SK-N-SH (cell line): ENCODE measurements at regions not wholly inside any gene's neighbourhood (a gene's known extent, or its start where the extent isn't known, plus 50 kb on each side); places are given as distances from the start of the nearest gene placed in this dataset.

Experiments used
- CTCF ChIA-PET: fragments of 300-600, 350-600 bp; formaldehyde crosslinking; extraction: SDS; loops from one replicate; lab custom pipeline; 2021; lab: Yijun Ruan, JAX
- POLR2A ChIA-PET: fragments of 350-600 bp; sonication (Branson Sonifier 250); formaldehyde crosslinking; extraction: SDS; loops from one replicate; lab custom pipeline; 2020; ENCODE audit warnings: antibody characterized with exemption, inconsistent platforms; lab: Yijun Ruan, JAX
- DNase-seq: peaks from one replicate; pipeline ENCODE4 v3.0.0; 2012
- H2AFZ ChIP-seq: fragments of 200-600 bp; sonication (generic); 2 replicates; pipeline ENCODE4 v1.8.1; 2016; ENCODE audit warnings: antibody characterized with exemption, mild to moderate bottlenecking, low read depth
- H3F3A ChIP-seq: fragments of 200-600 bp; sonication (generic); replicated peaks from 2 replicates; pipeline ENCODE3; 2016; ENCODE audit warnings: antibody characterized with exemption, mild to moderate bottlenecking; ENCODE audit not compliant: insufficient read depth
- H3K27ac ChIP-seq, 2 experiments: fragments of 200-500 bp in 1 of 2; fragments of 200-600 bp in 1 of 2; sonication (Bioruptor generic) in 1 of 2; sonication (generic), shearing (Covaris generic) in 1 of 2; 2 replicates each; pipeline versions ENCODE4 v1.5.1 to v1.6.1; 2014 to 2016; ENCODE audit warnings: low read depth in 2 of 2, inconsistent platforms in 1 of 2, low read length in 1 of 2, mild to moderate bottlenecking in 1 of 2, mixed read lengths in 1 of 2
- H3K27me3 ChIP-seq: fragments of 200-600 bp; sonication (generic), shearing (Covaris generic); 2 replicates; pipeline ENCODE4 v1.6.1; 2016; ENCODE audit warnings: mixed run types; ENCODE audit not compliant: insufficient read depth
- H3K36me3 ChIP-seq, 2 experiments: fragments of 200-500 bp in 1 of 2; fragments of 200-600 bp in 1 of 2; sonication (Bioruptor generic) in 1 of 2; sonication (generic) in 1 of 2; replicated peaks in 1 of 2; 2 replicates each; pipeline versions ENCODE3 to v1.5.1; 2014 to 2016; ENCODE audit warnings: low read length in 1 of 2, mild to moderate bottlenecking in 1 of 2; ENCODE audit not compliant: insufficient read depth in 2 of 2, control insufficient read depth in 1 of 2
- H3K4me1 ChIP-seq, 2 experiments: fragments of 200-500 bp in 1 of 2; fragments of 200-600 bp in 1 of 2; sonication (Bioruptor generic) in 1 of 2; sonication (generic), shearing (Covaris generic) in 1 of 2; 2 replicates each; pipeline versions ENCODE4 v1.5.1 to v1.6.1; 2014 to 2016; ENCODE audit warnings: low read depth in 1 of 2, low read length in 1 of 2, mixed run types in 1 of 2; ENCODE audit not compliant: insufficient read depth in 2 of 2, control insufficient read depth in 1 of 2
- H3K4me2 ChIP-seq: fragments of 200-600 bp; sonication (generic), shearing (Covaris generic); 2 replicates; pipeline ENCODE4 v1.6.1; 2017; ENCODE audit warnings: mixed run types
- H3K4me3 ChIP-seq, 2 experiments: fragments of 200-500 bp in 1 of 2; fragments of 200-600 bp in 1 of 2; sonication (Bioruptor generic) in 1 of 2; sonication (generic), shearing (Covaris generic) in 1 of 2; 2 replicates each; pipeline versions ENCODE4 v1.5.1 to v1.8.1; 2014 to 2016; ENCODE audit warnings: low read depth in 2 of 2, inconsistent platforms in 1 of 2, low read length in 1 of 2, mild to moderate bottlenecking in 1 of 2, mixed read lengths in 1 of 2, moderate library complexity in 1 of 2
- H3K79me2 ChIP-seq: fragments of 200-600 bp; sonication (generic); 2 replicates; pipeline ENCODE4 v1.8.1; 2017; ENCODE audit warnings: mild to moderate bottlenecking; ENCODE audit not compliant: insufficient read depth
- H3K9ac ChIP-seq: fragments of 200-600 bp; sonication (generic); 2 replicates; pipeline ENCODE4 v1.6.1; 2017; ENCODE audit warnings: mixed run types
- H3K9me2 ChIP-seq: fragments of 200-600 bp; sonication (generic); 2 replicates; pipeline ENCODE4 v1.6.1; 2017; ENCODE audit warnings: mixed run types
- H3K9me3 ChIP-seq: fragments of 200-600 bp; sonication (generic); 2 replicates; pipeline ENCODE4 v1.6.1; 2017; ENCODE audit warnings: mixed run types, mild to moderate bottlenecking, moderate library complexity
- H4K20me1 ChIP-seq: fragments of 200-600 bp; sonication (generic); 2 replicates; pipeline ENCODE4 v1.6.1; 2017; ENCODE audit warnings: mild to moderate bottlenecking, mixed run types; ENCODE audit not compliant: insufficient read depth
- CHD2 ChIP-seq: fragments of 150-350 bp; IDR thresholded peaks from 2 replicates; pipeline ENCODE4 v1.6.1; 2018; ENCODE audit warnings: low read length; ENCODE audit not compliant: partially characterized antibody
- ELF1 ChIP-seq: IDR thresholded peaks from 2 replicates; pipeline ENCODE4 v1.4.0; 2012
- FOSL2 ChIP-seq: IDR thresholded peaks from 2 replicates; pipeline ENCODE4 v1.4.0; 2012; ENCODE audit warnings: low read depth, mild to moderate bottlenecking, moderate library complexity, borderline replicate concordance
- FOXJ3 ChIP-seq: sonication (generic); formaldehyde crosslinking; IDR thresholded peaks from 2 replicates; pipeline ENCODE4 v1.5.1; 2020; ENCODE audit warnings: mild to moderate bottlenecking, missing genetic modification reagents
- GABPA ChIP-seq: IDR thresholded peaks from 2 replicates; pipeline ENCODE4 v1.4.0; 2012; ENCODE audit warnings: low read depth, mild to moderate bottlenecking
- NFIC ChIP-seq: IDR thresholded peaks from 2 replicates; pipeline ENCODE4 v1.4.0; 2012; ENCODE audit warnings: borderline replicate concordance
- RCOR1 ChIP-seq: fragments of 150-350 bp; IDR thresholded peaks from 2 replicates; pipeline ENCODE4 v1.6.1; 2017; ENCODE audit warnings: antibody characterized with exemption, low read length
- RFX5 ChIP-seq: IDR thresholded peaks from 2 replicates; pipeline ENCODE4 v1.6.1; 2012; ENCODE audit warnings: mild to moderate bottlenecking, improper control_type of control experiment, low read length
- SMC3 ChIP-seq: IDR thresholded peaks from 2 replicates; pipeline ENCODE4 v1.6.1; 2012; ENCODE audit warnings: low read depth, low read length, improper control_type of control experiment
- TAF1 ChIP-seq: IDR thresholded peaks from 2 replicates; pipeline ENCODE4 v1.6.1; 2012; ENCODE audit warnings: low read depth, mild to moderate bottlenecking, low read length, moderate library complexity, borderline replicate concordance
- TEAD4 ChIP-seq: IDR thresholded peaks from 2 replicates; pipeline ENCODE4 v1.4.0; 2012; ENCODE audit warnings: mild to moderate bottlenecking, borderline replicate concordance; ENCODE audit not compliant: insufficient read depth
- WGBS: methylation state at CpG from one replicate; pipeline ENCODE4 v1.1.6; 2017; ENCODE audit warnings: low lambda C conversion rate; 5-methylcytosine and 5-hydroxymethylcytosine counted together
- TF ChIP-seq, protein P1 (sequence below): fragments of 150-350 bp; IDR thresholded peaks from 2 replicates; pipeline ENCODE4 v1.6.1; 2017; ENCODE audit warnings: antibody characterized with exemption, low read length, low read depth, borderline replicate concordance
- TF ChIP-seq, protein P2 (sequence below): fragments of 200-600 bp; sonication (generic); IDR thresholded peaks from 2 replicates; pipeline ENCODE4 v1.6.1; 2017; ENCODE audit warnings: antibody characterized with exemption, mild to moderate bottlenecking, moderate library complexity
- TF ChIP-seq, protein P3 (sequence below): IDR thresholded peaks from 2 replicates; pipeline ENCODE4; 2012

DNA sequence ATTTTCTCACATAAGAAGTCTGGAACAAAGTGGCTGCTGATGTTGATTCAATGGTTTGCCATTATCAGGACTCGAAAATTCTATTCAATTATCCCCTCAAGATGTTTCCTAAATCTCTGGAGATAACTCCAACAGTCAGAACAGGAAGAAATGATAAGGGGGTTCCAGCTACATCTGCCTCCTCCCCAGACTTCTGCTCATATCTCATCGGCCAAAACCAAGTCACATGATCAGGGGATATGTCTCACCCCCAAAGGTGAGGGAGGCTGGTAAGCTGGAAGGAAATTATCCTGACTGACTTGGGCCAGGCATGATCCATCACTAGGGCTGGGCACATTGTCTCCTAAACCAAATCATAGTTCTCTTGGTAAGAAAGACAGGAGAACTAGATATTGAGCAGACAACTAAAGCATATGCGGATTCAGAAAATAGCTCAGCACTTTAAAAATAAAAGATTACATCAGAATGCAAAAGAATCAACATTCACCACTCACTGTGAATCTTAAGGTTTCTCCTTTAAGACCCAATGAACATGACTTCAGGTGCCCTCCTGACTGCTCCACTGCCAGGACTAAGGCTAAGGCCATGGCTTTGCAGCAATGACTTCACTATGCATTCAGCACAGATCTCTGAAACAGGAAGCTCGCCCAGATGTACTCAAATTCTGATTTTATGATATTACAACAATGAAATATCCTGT is 306.3 kb downstream of the ENC1 start (continued):
- TF ChIP-seq TAF1 (no peak), ELF1 (no peak), NFIC (no peak), FOXJ3 (CRISPR knock-in tag) (no peak), RFX5 (no peak), GABPA (no peak)
- TF ChIP-seq, protein P1, sequence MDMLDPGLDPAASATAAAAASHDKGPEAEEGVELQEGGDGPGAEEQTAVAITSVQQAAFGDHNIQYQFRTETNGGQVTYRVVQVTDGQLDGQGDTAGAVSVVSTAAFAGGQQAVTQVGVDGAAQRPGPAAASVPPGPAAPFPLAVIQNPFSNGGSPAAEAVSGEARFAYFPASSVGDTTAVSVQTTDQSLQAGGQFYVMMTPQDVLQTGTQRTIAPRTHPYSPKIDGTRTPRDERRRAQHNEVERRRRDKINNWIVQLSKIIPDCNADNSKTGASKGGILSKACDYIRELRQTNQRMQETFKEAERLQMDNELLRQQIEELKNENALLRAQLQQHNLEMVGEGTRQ = no peak
- TF ChIP-seq, protein P2, sequence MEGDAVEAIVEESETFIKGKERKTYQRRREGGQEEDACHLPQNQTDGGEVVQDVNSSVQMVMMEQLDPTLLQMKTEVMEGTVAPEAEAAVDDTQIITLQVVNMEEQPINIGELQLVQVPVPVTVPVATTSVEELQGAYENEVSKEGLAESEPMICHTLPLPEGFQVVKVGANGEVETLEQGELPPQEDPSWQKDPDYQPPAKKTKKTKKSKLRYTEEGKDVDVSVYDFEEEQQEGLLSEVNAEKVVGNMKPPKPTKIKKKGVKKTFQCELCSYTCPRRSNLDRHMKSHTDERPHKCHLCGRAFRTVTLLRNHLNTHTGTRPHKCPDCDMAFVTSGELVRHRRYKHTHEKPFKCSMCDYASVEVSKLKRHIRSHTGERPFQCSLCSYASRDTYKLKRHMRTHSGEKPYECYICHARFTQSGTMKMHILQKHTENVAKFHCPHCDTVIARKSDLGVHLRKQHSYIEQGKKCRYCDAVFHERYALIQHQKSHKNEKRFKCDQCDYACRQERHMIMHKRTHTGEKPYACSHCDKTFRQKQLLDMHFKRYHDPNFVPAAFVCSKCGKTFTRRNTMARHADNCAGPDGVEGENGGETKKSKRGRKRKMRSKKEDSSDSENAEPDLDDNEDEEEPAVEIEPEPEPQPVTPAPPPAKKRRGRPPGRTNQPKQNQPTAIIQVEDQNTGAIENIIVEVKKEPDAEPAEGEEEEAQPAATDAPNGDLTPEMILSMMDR = no peak

DNA sequence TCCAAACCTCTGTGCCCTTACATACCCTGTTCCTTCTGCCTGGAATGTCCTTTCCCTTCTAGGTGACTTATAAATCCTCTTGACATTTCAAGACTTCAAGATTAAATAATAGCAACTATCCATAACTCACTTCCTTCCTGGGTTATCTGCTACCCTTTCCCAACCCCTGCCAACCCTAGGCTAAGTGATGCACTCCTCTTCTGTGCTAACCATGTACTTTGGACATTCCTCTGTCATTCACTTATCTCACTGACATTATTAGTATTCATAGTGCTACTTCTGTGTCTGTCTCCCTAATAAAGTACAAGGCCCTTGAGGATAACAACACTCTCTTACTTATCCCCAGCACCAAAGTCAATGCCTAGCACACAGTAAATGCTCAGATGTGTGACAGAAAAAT is 307.1 kb downstream of the ENC1 start:
- Histone ChIP-seq H4K20me1 (no peaks in the 10 kb centered on the region), H3K9me2 (no peaks in the 10 kb centered on the region), H3K9ac (no peak overlapping the region)
- POLR2A ChIA-PET = no interaction called here
- TF ChIP-seq, protein P3, sequence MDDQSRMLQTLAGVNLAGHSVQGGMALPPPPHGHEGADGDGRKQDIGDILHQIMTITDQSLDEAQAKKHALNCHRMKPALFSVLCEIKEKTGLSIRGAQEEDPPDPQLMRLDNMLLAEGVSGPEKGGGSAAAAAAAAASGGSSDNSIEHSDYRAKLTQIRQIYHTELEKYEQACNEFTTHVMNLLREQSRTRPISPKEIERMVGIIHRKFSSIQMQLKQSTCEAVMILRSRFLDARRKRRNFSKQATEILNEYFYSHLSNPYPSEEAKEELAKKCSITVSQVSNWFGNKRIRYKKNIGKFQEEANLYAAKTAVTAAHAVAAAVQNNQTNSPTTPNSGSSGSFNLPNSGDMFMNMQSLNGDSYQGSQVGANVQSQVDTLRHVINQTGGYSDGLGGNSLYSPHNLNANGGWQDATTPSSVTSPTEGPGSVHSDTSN = no peak
- TF ChIP-seq SMC3 = no peak
- no peak for TF ChIP-seq TEAD4
- no peak for TF ChIP-seq FOSL2
- TF ChIP-seq, all 33 proteins: peak for 0
- CTCF ChIA-PET = no interaction called here
- H3K27me3 ChIP-seq = no peaks in the 10 kb centered on the region
- H3K79me2 ChIP-seq = no peaks in the 10 kb centered on the region
- no peak for DNase-seq
- H3K9me3 ChIP-seq = no peaks in the 10 kb centered on the region
- H3K4me2 ChIP-seq = no peak overlapping the region
- no peaks in the 10 kb centered on the region for H3F3A ChIP-seq
- H3K4me1 ChIP-seq = peaks cover 0 to 2% of the 10 kb centered on the region in 2 experiments; a peak in 2 of 4 replicates
- no peak overlapping the region for H2AFZ ChIP-seq
- H3K27ac ChIP-seq = no peak overlapping the region
- H3K36me3 ChIP-seq = no peaks in the 10 kb centered on the region
- H3K4me3 ChIP-seq = no peak overlapping the region

DNA sequence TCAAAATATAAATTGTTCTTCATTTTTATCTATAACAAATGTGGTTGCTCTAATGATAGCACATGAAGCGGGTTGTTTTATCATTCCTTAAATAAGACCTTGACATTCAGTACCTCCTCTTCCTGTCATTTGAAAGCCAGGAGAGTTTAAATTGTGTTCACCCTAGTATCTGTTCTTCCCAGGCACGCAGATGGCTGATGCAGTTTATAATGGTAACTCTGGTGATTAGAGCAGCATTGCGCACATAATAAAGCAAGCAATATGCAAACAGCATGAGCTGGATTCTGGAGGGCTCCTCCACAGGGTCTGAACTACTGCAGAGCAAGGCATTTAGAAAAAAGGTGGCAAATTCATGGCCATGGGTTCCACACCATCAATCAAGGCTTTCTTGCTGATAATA is 307.8 kb downstream of the ENC1 start:
- Histone ChIP-seq H2AFZ (no peak overlapping the region), H3K4me3 (no peak overlapping the region), H3K79me2 (no peaks in the 10 kb centered on the region), H3K27ac (no peak overlapping the region), H3K27me3 (no peaks in the 10 kb centered on the region), H3K36me3 (no peaks in the 10 kb centered on the region), H4K20me1 (no peaks in the 10 kb centered on the region), H3K9ac (no peak overlapping the region), H3F3A (peaks cover 1% of the 10 kb centered on the region), H3K9me2 (no peaks in the 10 kb centered on the region), H3K9me3 (no peaks in the 10 kb centered on the region), H3K4me2 (no peak overlapping the region), H3K4me1 (peaks cover 2% of the 10 kb centered on the region in 2 experiments; a peak in 2 of 4 replicates)
- POLR2A ChIA-PET = no interaction called here
- DNase-seq = no peak
- CTCF ChIA-PET = no interaction called here
- TF ChIP-seq FOSL2 (no peak), RFX5 (no peak), FOXJ3 (CRISPR knock-in tag) (no peak), RCOR1 (no peak), TAF1 (no peak), TEAD4 (no peak), NFIC (no peak), CHD2 (no peak)
- TF ChIP-seq, protein P1 = no peak
- 91% methylated on average over 3 of the region's 3 CpGs for WGBS
